ENCODE measurements at regions not wholly inside any gene's neighbourhood (a gene's known extent, or its start where the extent isn't known, plus 50 kb on each side); places are given as distances from the start of the nearest gene placed in this dataset.

- CTCF ChIA-PET (ENCODE audit: partially characterized antibody): interaction anchor here (2.0 kb wide), 1 partner anchor 23 kb away, joined by 6 read pairs; no protein-coding TSS in a partner anchor
- TF ChIP-seq ZNF274 (IDR thresholded peaks at IDR 0.05; ENCODE audit: borderline replicate concordance, extremely low read depth, low read length): no peak
These were observed 301.0 kb upstream of the TBL1XR1 start for GRCh38 chr3:177498037-177498857.

More at GRCh38 chr3:177498037-177498857, 301.0 kb upstream of the TBL1XR1 start:
- no peaks in the 10 kb centered on the region for H4K20me1 ChIP-seq (replicated peaks in 1 of 2; ENCODE audit: control insufficient read depth in 1 of 2, insufficient read depth in 2 of 2, low read length in 2 of 2)
- H3K14ac ChIP-seq (ENCODE audit: insufficient read length): no peak overlapping the region
- H3K79me2 ChIP-seq (ENCODE audit: control insufficient read depth in 1 of 2, insufficient read depth in 2 of 2, low read length in 2 of 2): no peaks in the 10 kb centered on the region
- H3K56ac ChIP-seq (replicated peaks; ENCODE audit: insufficient read length, low read depth, low read length): no peak overlapping the region
- no peak overlapping the region for H2BK5ac ChIP-seq (ENCODE audit: low read depth, low read length)
- no peak overlapping the region for H3K4ac ChIP-seq (replicated peaks; ENCODE audit: insufficient read length, low read depth, low read length)
- no peaks in the 10 kb centered on the region for H3K4me1 ChIP-seq (replicated peaks in 1 of 4; ENCODE audit: control insufficient read depth in 3 of 4, insufficient read depth in 4 of 4, low read length in 3 of 4)
- no peak overlapping the region for H2BK120ac ChIP-seq (replicated peaks; ENCODE audit: low read depth, low read length)
- H3K9ac ChIP-seq (replicated peaks in 1 of 4; ENCODE audit: extremely low read depth in 1 of 4, low read depth in 3 of 4, low read length in 3 of 4): no peak overlapping the region
- POLR2A ChIA-PET (ENCODE audit: partially characterized antibody): no interaction called here
- H3K79me1 ChIP-seq (ENCODE audit: low read depth, low read length): no peaks in the 10 kb centered on the region
- no peak overlapping the region for H4K5ac ChIP-seq (ENCODE audit: insufficient read length, low read depth, low read length)
- H3K4me3 ChIP-seq (ENCODE audit: extremely low read depth in 1 of 4, insufficient read depth in 2 of 4, low read depth in 3 of 4, low read length in 4 of 4): no peak overlapping the region
- H3K9me3 ChIP-seq (ENCODE audit: insufficient read depth in 2 of 2, low read depth in 1 of 2, low read length in 1 of 2): no peaks in the 10 kb centered on the region
- H2AFZ ChIP-seq (ENCODE audit: low read length): no peak overlapping the region
- DNase-seq (ENCODE audit: low read depth in 1 of 2, low spot score in 2 of 2) (no peak), FAIRE-seq (no peak)
- no peak overlapping the region for H2BK15ac ChIP-seq (ENCODE audit: low read length)
- WGBS, 2 experiments (ENCODE audit: extremely low coverage in 1 of 2, insufficient coverage in 1 of 2, insufficient read length in 1 of 2, insufficient replicate concordance in 2 of 2, low coverage in 1 of 2, low lambda C conversion rate in 2 of 2, missing lambda C conversion rate in 1 of 2): 81% methylated on average over 5 of the region's 5 CpGs; no CpG with 5 or more reads in 1 of the 2 experiments
- H2BK20ac ChIP-seq (ENCODE audit: low read length): no peak overlapping the region
- no peaks in the 10 kb centered on the region for H3K36me3 ChIP-seq (ENCODE audit: control insufficient read depth in 2 of 4, insufficient read depth in 4 of 4, low read length in 3 of 4)
- H3K23me2 ChIP-seq (ENCODE audit: low read depth, low read length): no peaks in the 10 kb centered on the region
- no peak overlapping the region for H4K91ac ChIP-seq (replicated peaks; ENCODE audit: insufficient read length, low read length)
- H2AK5ac ChIP-seq (ENCODE audit: low read depth, low read length): no peak overlapping the region
- no peak overlapping the region for H2BK12ac ChIP-seq (ENCODE audit: low read depth, low read length)
- H3K18ac ChIP-seq (ENCODE audit: extremely low read depth, low read length): no peak overlapping the region
- no peak overlapping the region for H4K8ac ChIP-seq (ENCODE audit: extremely low read depth, insufficient read depth, low read length)
- no peak overlapping the region for H3K27ac ChIP-seq (ENCODE audit: low read depth, low read length)
- no peak overlapping the region for H3K23ac ChIP-seq (ENCODE audit: insufficient read length)
- H3K27me3 ChIP-seq (replicated peaks in 1 of 4; ENCODE audit: control insufficient read depth in 3 of 4, extremely low read depth in 1 of 4, insufficient read depth in 3 of 4, low read length in 3 of 4): no peaks in the 10 kb centered on the region
- no peak overlapping the region for H3K4me2 ChIP-seq (ENCODE audit: insufficient read depth in 1 of 2, low read depth in 2 of 2, low read length in 2 of 2)
